Fibroblast of the aortic adventitia (primary cell): ENCODE measurements at regions not wholly inside any gene's neighbourhood (a gene's known extent, or its start where the extent isn't known, plus 50 kb on each side); places are given as distances from the start of the nearest gene placed in this dataset.

ENCODE experiments used
- DNase-seq: peaks from one replicate; pipeline ENCODE4 v3.0.0-alpha.2; 2010; ENCODE audit warnings: low read depth
- H3K4me3 ChIP-seq: 2 replicates; pipeline ENCODE4 v1.5.1; 2011; ENCODE audit warnings: low read depth, mild to moderate bottlenecking, control low read depth, low read length, moderate library complexity
- CTCF ChIP-seq: IDR thresholded peaks from 2 replicates; pipeline ENCODE4 v1.5.1; 2011; ENCODE audit warnings: mild to moderate bottlenecking, low read length, control low read depth, inconsistent platforms; ENCODE audit not compliant: insufficient read depth

GRCh38 chr3:187967993-187968392 lies 186.0 kb upstream of the LPP start:
- DNase-seq: no peak

GRCh38 chr3:187968883-187969580 lies 184.9 kb upstream of the LPP start:
- no peak for TF ChIP-seq CTCF
- no peak overlapping the region for H3K4me3 ChIP-seq
- DNase-seq: peak; percentile 65

More at GRCh38 chr3:187967993-187968392, 186.0 kb upstream of the LPP start:
- TF ChIP-seq CTCF: no peak
- no peak overlapping the region for H3K4me3 ChIP-seq

GRCh38 chr3:187969581-187969950 lies 184.4 kb upstream of the LPP start:
- no peak for DNase-seq

GRCh38 chr3:187970106-187970505 lies 183.9 kb upstream of the LPP start:
- DNase-seq: no peak
- H3K4me3 ChIP-seq: no peak overlapping the region
- no peak for TF ChIP-seq CTCF

More at GRCh38 chr3:187969581-187969950, 184.4 kb upstream of the LPP start:
- no peak overlapping the region for H3K4me3 ChIP-seq
- TF ChIP-seq CTCF: no peak

- no peak for DNase-seq
- H3K4me3 ChIP-seq: no peak overlapping the region
- TF ChIP-seq CTCF: no peak
These were observed 182.3 kb upstream of the LPP start for GRCh38 chr3:187971629-187972028.

GRCh38 chr3:187972454-187972853 lies 181.5 kb upstream of the LPP start:
- no peak overlapping the region for H3K4me3 ChIP-seq
- DNase-seq: no peak
- TF ChIP-seq CTCF: no peak
